GM12878 (cell line): ENCODE measurements at regions not wholly inside any gene's neighbourhood (a gene's known extent, or its start where the extent isn't known, plus 50 kb on each side); places are given as distances from the start of the nearest gene placed in this dataset.

Experiments used
- ATAC-seq: fragments of 200-7000 bp; cut with Tn5 transposase; 3 replicates; pipeline ENCODE4 v1.9.1; 2020; ENCODE audit warnings: mild to moderate bottlenecking, moderate library complexity
- BruUV-seq: library from RNA; stranded (reverse); fragments of 400-500 nt; replicated peaks from 2 replicates; lab custom pipeline; 2021; lab: Mats Ljungman, UMichigan
- CTCF ChIA-PET: fragments of 300-600 bp; sonication (Branson Sonifier 250); formaldehyde crosslinking; extraction: SDS; loops from one replicate; lab custom pipeline; 2021; ENCODE audit warnings: inconsistent platforms; lab: Yijun Ruan, JAX
- POLR2A ChIA-PET: fragments of 350-600 bp; formaldehyde crosslinking; extraction: SDS; loops from one replicate; lab custom pipeline; 2021; ENCODE audit warnings: inconsistent platforms; lab: Charles Lee
- RAD21 ChIA-PET: fragments of 300-600 bp; sonication (Branson Sonifier 250); formaldehyde crosslinking; loops from one replicate; lab custom pipeline; 2023; ENCODE audit warnings: antibody characterized with exemption; ENCODE audit not compliant: unreplicated experiment; lab: Charles Lee
- SMC1A ChIA-PET: fragments of 300-600 bp; sonication (Branson Sonifier 250); formaldehyde crosslinking; loops from one replicate; lab custom pipeline; 2023; ENCODE audit not compliant: unreplicated experiment, uncharacterized antibody; lab: Charles Lee
- DNase-seq: peaks from one replicate; pipeline ENCODE4 v3.0.0-alpha.2; 2011; ENCODE audit warnings: low read depth, low spot score
- FAIRE-seq: peaks from 3 replicates; lab custom pipeline; 2011; peaks lifted over from hg19 to GRCh38; lab: Jason Lieb, UNC
- H2AFZ ChIP-seq: 2 replicates; pipeline ENCODE4 v1.6.0; 2011; ENCODE audit warnings: low read depth, low read length, control low read depth; ENCODE audit not compliant: control insufficient read depth
- H3K27ac ChIP-seq: 2 replicates; pipeline ENCODE4 v1.5.1; 2011; ENCODE audit warnings: control low read depth; ENCODE audit not compliant: control insufficient read depth, insufficient read depth
- H3K27me3 ChIP-seq, 2 experiments: replicated peaks in 1 of 2; 2 replicates each; pipeline versions ENCODE4 v1.6.0 to v1.6.1; 2011; ENCODE audit warnings: low read length in 1 of 2; ENCODE audit not compliant: control insufficient read depth in 2 of 2, insufficient read depth in 2 of 2
- H3K36me3 ChIP-seq, 2 experiments: 2 replicates each; pipeline ENCODE4 v1.5.1; 2011; ENCODE audit warnings: low read length in 1 of 2; ENCODE audit not compliant: control insufficient read depth in 2 of 2, insufficient read depth in 2 of 2
- H3K4me1 ChIP-seq: 2 replicates; pipeline ENCODE4 v1.6.1; 2011; ENCODE audit warnings: mild to moderate bottlenecking, low read length, moderate library complexity, mixed read lengths; ENCODE audit not compliant: control insufficient read depth, insufficient read depth
- H3K4me2 ChIP-seq: 2 replicates; pipeline ENCODE4 v1.6.0; 2011; ENCODE audit warnings: control low read depth; ENCODE audit not compliant: control insufficient read depth, insufficient read depth
- H3K4me3 ChIP-seq: fragments of 200-600 bp; sonication (generic); 2 replicates; pipeline ENCODE4 v1.5.1; 2016
- H3K79me2 ChIP-seq: 2 replicates; pipeline ENCODE4 v1.6.0; 2011; ENCODE audit warnings: low read length; ENCODE audit not compliant: control insufficient read depth, insufficient read depth
- H3K9ac ChIP-seq: 2 replicates; pipeline ENCODE4 v1.8.0; 2011; ENCODE audit warnings: low read length, control low read depth, mixed read lengths; ENCODE audit not compliant: control insufficient read depth, insufficient read depth
- H3K9me3 ChIP-seq: replicated peaks from 3 replicates; pipeline ENCODE4 v1.5.1; 2011; ENCODE audit warnings: mild to moderate bottlenecking, low read length; ENCODE audit not compliant: control insufficient read depth, insufficient read depth
- H4K20me1 ChIP-seq: 2 replicates; pipeline ENCODE4 v1.6.0; 2011; ENCODE audit not compliant: control insufficient read depth, insufficient read depth
- DPF2 ChIP-seq: fragments of 450-650 bp; IDR thresholded peaks from 2 replicates; pipeline ENCODE4 v1.6.1; 2017; ENCODE audit warnings: mild to moderate bottlenecking
- LARP7 ChIP-seq: fragments of 450-650 bp; IDR thresholded peaks from 2 replicates; pipeline ENCODE4 v1.6.1; 2017; ENCODE audit warnings: mild to moderate bottlenecking
- MEF2B ChIP-seq: fragments of 450-650 bp; IDR thresholded peaks from 2 replicates; pipeline ENCODE4 v1.6.1; 2018; ENCODE audit warnings: mild to moderate bottlenecking, moderate library complexity; ENCODE audit not compliant: partially characterized antibody, poor library complexity, severe bottlenecking
- NR2C1 ChIP-seq: fragments of 450-650 bp; IDR thresholded peaks from 2 replicates; pipeline ENCODE4 v1.6.1; 2017; ENCODE audit warnings: antibody characterized with exemption, mild to moderate bottlenecking, moderate library complexity
- PML ChIP-seq: IDR thresholded peaks from 2 replicates; pipeline ENCODE4 v1.6.1; 2012; ENCODE audit warnings: low read length, inconsistent platforms
- POLR2AphosphoS2 ChIP-seq: IDR thresholded peaks from 2 replicates; pipeline ENCODE4 v1.6.1; 2011; ENCODE audit warnings: low read depth, mild to moderate bottlenecking, low read length, improper control_type of control experiment, moderate library complexity
- RCOR1 ChIP-seq: conservative IDR thresholded peaks from 2 replicates; pipeline ENCODE4 v1.6.1; 2012; ENCODE audit warnings: low read depth, low read length, improper control_type of control experiment
- RELA ChIP-seq: fragments of 450-650 bp; IDR thresholded peaks from 2 replicates; pipeline ENCODE4 v1.8.0; 2014; ENCODE audit warnings: borderline replicate concordance; ENCODE audit not compliant: partially characterized antibody
- SIN3A ChIP-seq: IDR thresholded peaks from 2 replicates; pipeline ENCODE4 v1.6.1; 2012; ENCODE audit warnings: low read depth, low read length, improper control_type of control experiment
- SMAD5 ChIP-seq: IDR thresholded peaks from 2 replicates; pipeline ENCODE4 v1.6.1; 2016; ENCODE audit warnings: antibody characterized with exemption, low read depth
- SPI1 ChIP-seq: IDR thresholded peaks from 2 replicates; pipeline ENCODE4 v1.6.1; 2011; ENCODE audit warnings: low read depth, mild to moderate bottlenecking, low read length, moderate library complexity, borderline replicate concordance; ENCODE audit not compliant: insufficient read depth
- SREBF1 ChIP-seq: IDR thresholded peaks from 2 replicates; pipeline ENCODE4 v1.6.1; 2012; ENCODE audit warnings: mild to moderate bottlenecking, low read length
- SREBF2 ChIP-seq: IDR thresholded peaks from 2 replicates; pipeline ENCODE4 v1.6.1; 2012; ENCODE audit warnings: mild to moderate bottlenecking, low read length
- USF1 ChIP-seq: IDR thresholded peaks from 2 replicates; pipeline ENCODE4 v1.6.1; 2011; ENCODE audit warnings: borderline replicate concordance, low read depth, mild to moderate bottlenecking, moderate library complexity, mixed read lengths, low read length; ENCODE audit not compliant: insufficient read depth; ENCODE audit errors: extremely low read length
- ZSCAN29 ChIP-seq: fragments of 450-650 bp; IDR thresholded peaks from 2 replicates; pipeline ENCODE4 v1.6.1; 2017; ENCODE audit warnings: mild to moderate bottlenecking, moderate library complexity
- WGBS: methylation state at CpG from one replicate; pipeline ENCODE4 v1.1.6; 2016; ENCODE audit warnings: low lambda C conversion rate; ENCODE audit not compliant: insufficient replicate concordance, insufficient coverage; ENCODE audit errors: missing lambda C conversion rate; 5-methylcytosine and 5-hydroxymethylcytosine counted together
- in situ Hi-C: fragments of 300-500 bp; cut with MboI; formaldehyde crosslinking; loops from 9 replicates; pipeline ENCODE4 v1.14.3; 2018; ENCODE audit warnings: mixed read lengths
- intact Hi-C: fragments of 100-400 bp; cut with micrococcal nuclease; formaldehyde crosslinking; loops from one replicate; pipeline ENCODE4 v1.14.2; 2022; ENCODE audit not compliant: unreplicated experiment

GRCh38 chr2:10504370-10504993 is 56.4 kb upstream of the ODC1 start:
- no peaks in the 10 kb centered on the region for H3K4me1 ChIP-seq
- in situ Hi-C loops: no loop called here
- POLR2A ChIA-PET: no interaction called here
- H3K4me3 ChIP-seq: no peak overlapping the region
- H3K36me3 ChIP-seq: no peaks in the 10 kb centered on the region
- H3K9ac ChIP-seq: no peak overlapping the region
- intact Hi-C loops: no loop called here
- no peaks in the 10 kb centered on the region for H3K9me3 ChIP-seq
- ATAC-seq: no peak
- H3K79me2 ChIP-seq: no peaks in the 10 kb centered on the region
- SMC1A ChIA-PET: no interaction called here
- RAD21 ChIA-PET: no interaction called here
- H2AFZ ChIP-seq: no peak overlapping the region
- no peak for FAIRE-seq
- BruUV-seq: no TSS peak
- TF ChIP-seq LARP7 (no peak), SREBF2 (no peak), SREBF1 (no peak), RCOR1 (no peak), SMAD5 (no peak), DPF2 (no peak), USF1 (no peak), PML (no peak)
- no peaks in the 10 kb centered on the region for H4K20me1 ChIP-seq
- peaks cover 0 to 1% of the 10 kb centered on the region in 2 experiments; a peak in 3 of 4 replicates for H3K27me3 ChIP-seq
- no peak overlapping the region for H3K4me2 ChIP-seq
- no peak for DNase-seq
- CTCF ChIA-PET: no interaction called here
- no peak overlapping the region for H3K27ac ChIP-seq
- 39% methylated on average over 16 of the region's 16 CpGs for WGBS

GRCh38 chr2:10502803-10503107 is 54.6 kb upstream of the ODC1 start:
- WGBS: 5% methylated on average over 3 of the region's 3 CpGs
- H3K9ac ChIP-seq: no peak overlapping the region
- no peak overlapping the region for H2AFZ ChIP-seq
- no peaks in the 10 kb centered on the region for H3K79me2 ChIP-seq
- H3K4me3 ChIP-seq: no peak overlapping the region
- no peak overlapping the region for H3K27ac ChIP-seq
- no peaks in the 10 kb centered on the region for H3K9me3 ChIP-seq
- ChIA-PET POLR2A (no interaction called here), CTCF (interaction anchor here (0.6 kb wide), 1 partner anchor 714 kb away, joined by 3 read pairs; no protein-coding TSS in a partner anchor), SMC1A (no interaction called here), RAD21 (no interaction called here)
- no peak for ATAC-seq
- intact Hi-C loops (no loop called here), in situ Hi-C loops (no loop called here)
- no TSS peak for BruUV-seq
- no peak overlapping the region for H3K4me2 ChIP-seq
- no peak for FAIRE-seq
- H3K27me3 ChIP-seq: peaks cover 0 to 1% of the 10 kb centered on the region in 2 experiments; a peak in 3 of 4 replicates
- TF ChIP-seq SPI1 (no peak), POLR2AphosphoS2 (no peak), SIN3A (no peak), RELA (no peak), NR2C1 (no peak), ZSCAN29 (no peak), MEF2B (no peak)
- H3K36me3 ChIP-seq: no peaks in the 10 kb centered on the region
- no peaks in the 10 kb centered on the region for H4K20me1 ChIP-seq
- no peaks in the 10 kb centered on the region for H3K4me1 ChIP-seq
- no peak for DNase-seq
